ENCODE measurements at regions not wholly inside any gene's neighbourhood (a gene's known extent, or its start where the extent isn't known, plus 50 kb on each side); places are given as distances from the start of the nearest gene placed in this dataset.

DNA sequence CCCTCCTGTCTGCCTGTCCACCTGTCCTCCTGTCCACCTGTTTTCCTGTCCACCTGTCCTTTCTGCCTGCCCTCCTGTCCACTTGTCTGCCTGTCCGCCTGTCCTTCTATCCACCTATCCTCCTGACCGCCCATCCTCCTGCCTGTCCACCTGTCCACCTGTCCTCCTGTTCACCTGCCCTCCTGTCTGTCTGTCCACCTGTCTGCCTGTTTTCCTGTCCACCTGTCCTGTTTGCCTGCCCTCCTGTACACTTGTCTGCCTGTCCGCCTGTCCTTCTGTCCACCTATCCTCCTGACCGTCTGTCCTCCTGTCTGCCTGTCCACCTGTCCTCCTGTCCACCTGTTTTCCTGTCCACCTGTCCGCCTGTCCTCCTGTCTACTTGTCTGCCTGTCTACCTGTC, 682.8 kb downstream of the TBC1D22A start:
- TF ChIP-seq, protein P1, sequence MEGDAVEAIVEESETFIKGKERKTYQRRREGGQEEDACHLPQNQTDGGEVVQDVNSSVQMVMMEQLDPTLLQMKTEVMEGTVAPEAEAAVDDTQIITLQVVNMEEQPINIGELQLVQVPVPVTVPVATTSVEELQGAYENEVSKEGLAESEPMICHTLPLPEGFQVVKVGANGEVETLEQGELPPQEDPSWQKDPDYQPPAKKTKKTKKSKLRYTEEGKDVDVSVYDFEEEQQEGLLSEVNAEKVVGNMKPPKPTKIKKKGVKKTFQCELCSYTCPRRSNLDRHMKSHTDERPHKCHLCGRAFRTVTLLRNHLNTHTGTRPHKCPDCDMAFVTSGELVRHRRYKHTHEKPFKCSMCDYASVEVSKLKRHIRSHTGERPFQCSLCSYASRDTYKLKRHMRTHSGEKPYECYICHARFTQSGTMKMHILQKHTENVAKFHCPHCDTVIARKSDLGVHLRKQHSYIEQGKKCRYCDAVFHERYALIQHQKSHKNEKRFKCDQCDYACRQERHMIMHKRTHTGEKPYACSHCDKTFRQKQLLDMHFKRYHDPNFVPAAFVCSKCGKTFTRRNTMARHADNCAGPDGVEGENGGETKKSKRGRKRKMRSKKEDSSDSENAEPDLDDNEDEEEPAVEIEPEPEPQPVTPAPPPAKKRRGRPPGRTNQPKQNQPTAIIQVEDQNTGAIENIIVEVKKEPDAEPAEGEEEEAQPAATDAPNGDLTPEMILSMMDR (IDR thresholded peaks at IDR 0.05; ENCODE audit: insufficient read depth, low read length, poor library complexity, severe bottlenecking) = no peak
- H3K4me3 ChIP-seq (replicated peaks; ENCODE audit: low read depth, low read length) = no peak overlapping the region
- H3K36me3 ChIP-seq (ENCODE audit: control insufficient read depth, insufficient read depth, low read length) = no peaks in the 10 kb centered on the region
- DNase-seq (ENCODE audit: extremely low read depth, insufficient read length) = no peak
- H3K27me3 ChIP-seq (replicated peaks; ENCODE audit: control insufficient read depth, insufficient read depth, low read length) = no peaks in the 10 kb centered on the region

- Histone ChIP-seq H3K36me3 (ENCODE audit: control insufficient read depth, insufficient read depth, low read length) (no peaks in the 10 kb centered on the region), H3K27me3 (replicated peaks; ENCODE audit: control insufficient read depth, insufficient read depth, low read length) (no peaks in the 10 kb centered on the region), H3K4me3 (replicated peaks; ENCODE audit: low read depth, low read length) (no peak overlapping the region)
- TF ChIP-seq, protein P1 (IDR thresholded peaks at IDR 0.05; ENCODE audit: insufficient read depth, low read length, poor library complexity, severe bottlenecking) = no peak
- no peak for DNase-seq (ENCODE audit: extremely low read depth, insufficient read length)
Measured at GRCh38 chr22:47444746-47445065, 682.3 kb downstream of the TBC1D22A start.

GRCh38 chr22:47443836-47444745, 681.6 kb downstream of the TBC1D22A start:
- Histone ChIP-seq H3K4me3 (replicated peaks; ENCODE audit: low read depth, low read length) (no peak overlapping the region), H3K36me3 (ENCODE audit: control insufficient read depth, insufficient read depth, low read length) (no peaks in the 10 kb centered on the region), H3K27me3 (replicated peaks; ENCODE audit: control insufficient read depth, insufficient read depth, low read length) (no peaks in the 10 kb centered on the region)
- TF ChIP-seq, protein P1 (IDR thresholded peaks at IDR 0.05; ENCODE audit: insufficient read depth, low read length, poor library complexity, severe bottlenecking) = no peak
- no peak for DNase-seq (ENCODE audit: extremely low read depth, insufficient read length)

GRCh38 chr22:47442821-47443220, 680.4 kb downstream of the TBC1D22A start:
- no peaks in the 10 kb centered on the region for H3K27me3 ChIP-seq (replicated peaks; ENCODE audit: control insufficient read depth, insufficient read depth, low read length)
- H3K36me3 ChIP-seq (ENCODE audit: control insufficient read depth, insufficient read depth, low read length) = no peaks in the 10 kb centered on the region
- DNase-seq (ENCODE audit: extremely low read depth, insufficient read length) = no peak
- TF ChIP-seq, protein P1 (IDR thresholded peaks at IDR 0.05; ENCODE audit: insufficient read depth, low read length, poor library complexity, severe bottlenecking) = no peak
- no peak overlapping the region for H3K4me3 ChIP-seq (replicated peaks; ENCODE audit: low read depth, low read length)

GRCh38 chr22:47439643-47440265, 677.3 kb downstream of the TBC1D22A start:
- no peaks in the 10 kb centered on the region for H3K27me3 ChIP-seq (replicated peaks; ENCODE audit: control insufficient read depth, insufficient read depth, low read length)
- DNase-seq (ENCODE audit: extremely low read depth, insufficient read length) = no peak
- no peaks in the 10 kb centered on the region for H3K36me3 ChIP-seq (ENCODE audit: control insufficient read depth, insufficient read depth, low read length)
- H3K4me3 ChIP-seq (replicated peaks; ENCODE audit: low read depth, low read length) = no peak overlapping the region
- TF ChIP-seq, protein P1 (IDR thresholded peaks at IDR 0.05; ENCODE audit: insufficient read depth, low read length, poor library complexity, severe bottlenecking) = no peak
